Fibroblast of villous mesenchyme (primary cell): ENCODE measurements at regions not wholly inside any gene's neighbourhood (a gene's known extent, or its start where the extent isn't known, plus 50 kb on each side); places are given as distances from the start of the nearest gene placed in this dataset.

Source experiments
- DNase-seq: peaks from one replicate; pipeline ENCODE4 v3.0.0-alpha.2; 2010; ENCODE audit warnings: low read depth
- H3K4me3 ChIP-seq: 2 replicates; pipeline ENCODE4 v1.5.1; 2011; ENCODE audit warnings: low read depth, mild to moderate bottlenecking, low read length
- TF ChIP-seq, protein P1 (sequence below): IDR thresholded peaks from 2 replicates; pipeline ENCODE4 v1.5.1; 2012; ENCODE audit warnings: low read depth, mild to moderate bottlenecking, low read length; ENCODE audit not compliant: insufficient read depth

DNA sequence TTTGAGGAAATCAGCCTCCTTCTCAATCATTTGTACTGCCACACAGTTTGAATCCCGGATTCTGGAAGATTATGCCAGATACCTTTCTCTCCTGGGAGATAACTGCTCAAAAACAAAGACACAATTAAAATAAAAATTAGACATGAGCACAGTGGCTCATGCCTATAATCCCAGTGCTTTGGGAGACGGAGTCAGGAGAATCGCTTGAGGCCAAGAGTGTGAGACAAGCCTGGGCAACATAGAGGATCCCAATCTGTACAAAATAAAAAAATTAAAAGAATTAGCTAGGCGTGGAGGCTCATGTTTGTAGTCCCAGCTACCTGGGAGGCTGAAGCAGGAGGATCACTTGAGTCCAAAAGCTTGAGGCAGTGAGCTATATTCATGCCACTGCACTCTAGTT is 376.3 kb upstream of the ZFP42 start:
- H3K4me3 ChIP-seq: no peak overlapping the region
- TF ChIP-seq, protein P1, sequence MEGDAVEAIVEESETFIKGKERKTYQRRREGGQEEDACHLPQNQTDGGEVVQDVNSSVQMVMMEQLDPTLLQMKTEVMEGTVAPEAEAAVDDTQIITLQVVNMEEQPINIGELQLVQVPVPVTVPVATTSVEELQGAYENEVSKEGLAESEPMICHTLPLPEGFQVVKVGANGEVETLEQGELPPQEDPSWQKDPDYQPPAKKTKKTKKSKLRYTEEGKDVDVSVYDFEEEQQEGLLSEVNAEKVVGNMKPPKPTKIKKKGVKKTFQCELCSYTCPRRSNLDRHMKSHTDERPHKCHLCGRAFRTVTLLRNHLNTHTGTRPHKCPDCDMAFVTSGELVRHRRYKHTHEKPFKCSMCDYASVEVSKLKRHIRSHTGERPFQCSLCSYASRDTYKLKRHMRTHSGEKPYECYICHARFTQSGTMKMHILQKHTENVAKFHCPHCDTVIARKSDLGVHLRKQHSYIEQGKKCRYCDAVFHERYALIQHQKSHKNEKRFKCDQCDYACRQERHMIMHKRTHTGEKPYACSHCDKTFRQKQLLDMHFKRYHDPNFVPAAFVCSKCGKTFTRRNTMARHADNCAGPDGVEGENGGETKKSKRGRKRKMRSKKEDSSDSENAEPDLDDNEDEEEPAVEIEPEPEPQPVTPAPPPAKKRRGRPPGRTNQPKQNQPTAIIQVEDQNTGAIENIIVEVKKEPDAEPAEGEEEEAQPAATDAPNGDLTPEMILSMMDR: no peak
- no peak for DNase-seq

DNA sequence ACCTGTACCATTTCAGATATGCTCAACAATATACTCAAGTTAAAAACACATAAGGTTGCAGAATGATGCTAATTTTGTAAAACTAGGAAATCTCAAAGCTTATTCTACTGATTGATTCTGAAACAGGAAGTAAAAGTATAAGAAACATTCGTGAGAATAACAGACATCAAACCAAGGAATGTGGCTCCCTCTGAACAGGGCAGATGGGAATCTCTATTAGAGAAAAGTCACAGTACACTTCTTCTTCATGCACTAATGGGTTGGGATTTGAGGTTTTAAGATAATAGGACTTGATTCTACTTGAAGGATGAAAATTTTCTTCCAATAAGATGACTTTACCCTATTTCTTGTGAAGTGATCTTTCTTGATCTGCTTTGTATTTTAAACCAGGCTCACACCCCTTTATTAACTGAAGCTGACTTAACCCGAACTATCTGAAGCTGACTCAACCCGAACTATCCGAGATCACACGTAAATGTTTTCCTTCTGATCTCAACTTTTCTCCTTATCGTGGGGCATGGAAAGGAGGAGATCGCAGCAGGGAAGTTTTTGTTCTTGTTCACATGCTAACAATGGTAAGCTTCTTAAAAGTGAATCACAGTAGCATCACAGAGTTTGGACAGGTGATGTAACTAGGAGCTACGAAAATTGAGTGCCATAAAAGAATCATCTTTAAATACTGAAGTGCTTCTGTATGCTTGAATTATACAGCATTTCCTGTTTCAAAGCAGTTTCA is 363.1 kb upstream of the ZFP42 start:
- no peak for DNase-seq
- TF ChIP-seq, protein P1: no peak
- H3K4me3 ChIP-seq: no peak overlapping the region

DNA sequence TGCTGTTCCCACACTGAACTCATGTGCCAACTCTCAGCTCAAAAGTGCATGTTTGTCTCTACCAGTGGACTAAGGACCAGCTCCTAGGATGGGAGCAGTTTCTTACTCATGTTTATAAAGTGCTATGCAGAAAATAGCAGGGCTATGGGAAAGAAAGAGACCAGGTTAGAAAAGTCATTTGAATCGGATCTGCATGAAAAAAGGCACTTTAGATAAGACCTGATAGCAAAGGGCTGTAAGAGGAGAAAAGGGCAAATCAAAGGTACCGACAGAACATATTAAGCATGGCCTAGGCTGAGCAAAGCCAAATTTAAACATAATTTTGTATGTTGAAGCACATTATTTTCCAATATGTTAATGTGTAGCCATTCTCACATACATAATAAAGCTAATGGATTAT is 362.3 kb upstream of the ZFP42 start:
- no peak for DNase-seq
- TF ChIP-seq, protein P1: no peak

DNA sequence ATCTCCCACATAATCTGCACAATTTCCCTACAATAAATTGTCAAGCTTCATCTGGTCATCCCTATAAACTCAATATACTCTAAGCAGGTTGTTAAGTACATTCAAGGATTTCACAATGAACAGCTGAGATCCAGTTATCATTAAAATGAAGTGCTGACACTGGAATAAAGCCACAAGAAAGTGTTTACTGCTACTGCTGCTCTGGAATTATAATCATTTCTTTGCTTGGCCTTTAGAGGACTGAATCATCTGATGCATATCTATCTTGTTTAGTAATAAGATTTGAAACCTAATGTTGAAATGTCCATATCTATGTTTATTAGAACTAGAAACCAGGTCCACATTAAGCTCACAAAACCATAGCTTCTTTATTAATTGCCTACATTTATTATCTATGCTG is 338.6 kb upstream of the ZFP42 start:
- DNase-seq: peak; percentile 79
- TF ChIP-seq, protein P1: no peak
- no peak overlapping the region for H3K4me3 ChIP-seq

More for the DNA sequence above, 362.3 kb upstream of the ZFP42 start:
- H3K4me3 ChIP-seq: no peak overlapping the region

DNA sequence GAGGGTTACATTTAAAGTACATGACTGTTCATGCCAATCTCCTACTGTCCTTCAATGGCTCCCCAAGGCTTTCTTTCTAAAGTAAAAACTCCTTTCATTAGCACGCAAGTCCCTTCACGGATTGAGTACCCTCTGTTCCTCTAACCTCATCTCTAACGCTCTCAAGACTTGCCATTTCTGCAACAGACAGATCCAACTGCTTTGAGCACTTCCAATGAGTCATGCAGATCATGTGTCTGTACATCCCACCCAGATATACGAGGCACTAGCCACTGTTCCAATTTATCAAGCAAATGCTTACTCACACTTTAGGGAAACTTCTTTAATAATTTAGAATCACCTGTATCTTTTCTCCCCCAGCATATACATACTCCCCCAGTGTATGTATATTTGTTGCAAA is 332.5 kb upstream of the ZFP42 start:
- TF ChIP-seq, protein P1: no peak
- H3K4me3 ChIP-seq: no peak overlapping the region
- no peak for DNase-seq

DNA sequence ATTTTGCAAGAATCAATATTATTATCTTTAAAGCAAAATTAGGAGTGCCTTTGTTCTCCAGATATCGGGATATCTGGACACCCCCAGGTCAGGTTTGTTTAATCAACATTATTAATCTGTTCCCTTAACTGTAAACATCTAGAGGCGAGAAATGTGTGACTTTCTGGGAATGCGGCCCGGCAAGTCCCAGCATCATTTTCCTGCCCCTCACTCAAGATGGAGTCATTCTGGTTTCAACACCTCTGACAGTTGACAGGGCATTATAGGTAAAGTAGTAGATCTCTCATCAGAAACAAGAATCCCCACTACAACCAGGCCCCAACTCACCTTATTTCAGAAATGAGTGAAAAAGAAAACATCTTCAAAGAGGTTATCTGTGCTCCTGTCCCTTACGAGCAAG is 331.6 kb upstream of the ZFP42 start:
- H3K4me3 ChIP-seq: no peak overlapping the region
- DNase-seq: no peak
- TF ChIP-seq, protein P1: no peak

DNA sequence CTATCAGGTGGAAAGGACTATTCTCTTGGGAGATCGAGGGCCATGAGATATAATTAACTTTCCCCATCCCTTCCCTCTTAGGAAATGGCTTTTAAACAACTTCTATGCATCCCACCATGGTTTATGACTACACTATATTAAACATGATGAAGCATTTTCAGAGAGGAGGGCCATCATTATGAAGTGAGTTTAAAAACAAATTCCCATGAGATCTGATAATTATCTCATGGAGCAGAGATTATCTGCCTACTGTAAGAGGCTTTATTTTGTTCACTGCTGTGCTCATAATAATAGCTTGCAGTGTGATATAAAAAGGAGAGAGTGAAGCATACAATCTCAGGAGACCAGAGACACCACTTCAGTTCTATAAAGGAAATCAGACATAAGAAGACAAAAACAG is 330.5 kb upstream of the ZFP42 start:
- TF ChIP-seq, protein P1: no peak
- no peak for DNase-seq
- no peak overlapping the region for H3K4me3 ChIP-seq
